GM18511 (cell line): ENCODE measurements at regions not wholly inside any gene's neighbourhood (a gene's known extent, or its start where the extent isn't known, plus 50 kb on each side); places are given as distances from the start of the nearest gene placed in this dataset.

Experiments
- ATAC-seq: cut with Tn5 transposase; IDR thresholded peaks from one replicate; pipeline ENCODE4 v1.9.1; 2021; ENCODE audit warnings: mild to moderate bottlenecking, moderate library complexity; ENCODE audit not compliant: unreplicated experiment

DNA sequence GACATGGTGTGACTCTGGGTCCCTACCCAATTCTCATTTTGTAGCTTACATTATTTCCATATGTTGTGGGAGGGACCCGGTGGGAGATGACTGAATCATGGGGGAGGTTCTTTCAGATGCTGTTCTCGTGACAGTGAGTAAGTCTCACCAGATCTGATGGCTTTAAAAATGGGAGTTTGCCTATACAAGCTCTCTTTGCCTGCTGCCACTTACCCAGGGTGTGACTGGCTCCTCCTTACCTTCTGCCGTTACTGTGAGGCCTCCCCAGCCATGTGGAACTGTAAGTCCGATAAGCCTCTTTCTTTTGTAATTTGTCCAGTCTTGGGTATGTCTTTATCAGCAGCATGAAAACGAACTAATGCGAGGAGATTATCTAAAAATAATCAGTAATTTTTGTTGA lies 1683.2 kb upstream of the SLC39A10 start:
- ATAC-seq: no peak

DNA sequence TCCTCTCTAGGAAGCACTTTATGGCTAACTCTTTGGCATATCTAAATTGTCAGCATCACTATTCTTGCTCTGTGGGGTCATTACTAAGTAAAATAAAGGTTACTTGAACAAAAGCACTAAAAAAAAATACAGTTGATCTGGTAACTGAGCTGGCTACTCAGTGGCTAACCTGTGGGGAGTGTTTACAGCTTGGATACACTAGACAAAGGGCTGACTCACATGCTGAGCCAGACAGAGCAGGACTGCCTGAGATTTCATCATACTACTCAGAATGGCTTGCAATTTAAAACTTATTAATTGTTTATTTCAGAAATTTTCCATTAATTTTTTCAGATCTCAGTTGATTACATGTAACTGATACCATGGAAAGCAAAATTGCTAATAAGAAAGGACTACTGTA lies 1690.4 kb upstream of the SLC39A10 start:
- ATAC-seq: no peak

DNA sequence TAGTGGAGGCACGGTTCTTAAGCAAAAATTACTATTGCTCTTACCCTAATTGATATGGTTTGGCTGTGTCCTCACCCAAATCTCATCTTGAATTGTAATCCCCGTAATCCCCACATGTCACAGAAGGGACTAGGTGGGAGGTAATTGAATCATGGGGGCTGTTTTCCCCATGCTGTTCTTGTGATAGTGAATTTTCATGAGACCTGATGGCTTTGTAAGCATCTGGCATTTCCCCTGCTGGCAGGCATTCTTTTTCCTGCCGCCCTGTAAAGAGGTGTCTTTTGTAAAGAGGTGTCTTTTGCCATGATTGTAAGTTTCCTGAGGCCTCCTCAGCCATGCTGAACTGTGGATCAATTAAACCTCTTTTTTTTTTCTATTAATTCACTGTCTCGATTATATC lies 1691.8 kb upstream of the SLC39A10 start:
- ATAC-seq: no peak

DNA sequence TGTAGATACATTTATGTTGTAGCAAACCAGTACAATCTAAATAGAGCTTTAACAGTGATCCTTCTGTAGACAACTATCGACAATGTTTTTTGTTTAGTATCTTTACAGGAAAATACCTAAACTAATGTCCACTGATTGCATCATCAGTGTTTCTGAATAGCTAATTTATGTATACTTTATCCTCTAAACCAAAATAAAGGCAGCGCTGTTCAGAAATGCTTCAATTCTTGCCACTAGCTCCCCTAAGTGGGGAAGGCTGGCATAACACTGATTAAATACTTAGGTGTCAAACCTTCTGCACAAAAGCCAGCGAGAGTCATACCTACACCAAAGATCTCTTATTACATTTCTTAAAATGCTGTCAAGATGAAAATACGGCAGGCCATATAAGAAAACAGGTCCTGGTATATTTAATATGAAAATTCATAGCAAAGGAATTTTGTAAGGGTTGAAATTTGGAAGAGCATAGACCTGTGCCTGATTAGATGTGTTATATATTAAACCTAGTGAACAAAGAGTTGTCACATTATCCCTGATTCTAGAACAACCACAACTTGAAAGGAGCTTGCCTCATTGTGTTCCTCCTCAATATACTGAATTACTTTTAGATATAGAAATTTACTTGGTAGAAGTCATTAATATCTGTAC lies 1693.4 kb upstream of the SLC39A10 start:
- peak; percentile 74 for ATAC-seq

DNA sequence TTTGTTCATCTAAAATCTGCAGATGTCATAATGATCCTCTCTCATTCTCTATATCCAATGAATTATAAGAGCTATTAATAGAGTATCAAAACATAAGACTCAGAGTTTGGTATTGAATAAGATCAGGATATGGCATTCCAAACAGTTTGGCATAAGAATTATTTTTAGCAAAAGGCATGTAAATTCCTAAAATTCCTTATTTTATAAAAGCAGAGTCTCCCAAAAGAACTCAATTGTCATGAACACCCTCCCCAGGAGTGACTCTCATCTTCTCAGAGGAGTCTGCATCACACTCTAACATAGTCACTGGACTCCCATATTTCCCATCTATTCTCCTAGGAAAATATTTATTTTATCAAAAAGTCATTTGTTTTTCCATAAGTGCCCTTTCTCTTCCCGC lies 1710.2 kb upstream of the SLC39A10 start:
- ATAC-seq: no peak

DNA sequence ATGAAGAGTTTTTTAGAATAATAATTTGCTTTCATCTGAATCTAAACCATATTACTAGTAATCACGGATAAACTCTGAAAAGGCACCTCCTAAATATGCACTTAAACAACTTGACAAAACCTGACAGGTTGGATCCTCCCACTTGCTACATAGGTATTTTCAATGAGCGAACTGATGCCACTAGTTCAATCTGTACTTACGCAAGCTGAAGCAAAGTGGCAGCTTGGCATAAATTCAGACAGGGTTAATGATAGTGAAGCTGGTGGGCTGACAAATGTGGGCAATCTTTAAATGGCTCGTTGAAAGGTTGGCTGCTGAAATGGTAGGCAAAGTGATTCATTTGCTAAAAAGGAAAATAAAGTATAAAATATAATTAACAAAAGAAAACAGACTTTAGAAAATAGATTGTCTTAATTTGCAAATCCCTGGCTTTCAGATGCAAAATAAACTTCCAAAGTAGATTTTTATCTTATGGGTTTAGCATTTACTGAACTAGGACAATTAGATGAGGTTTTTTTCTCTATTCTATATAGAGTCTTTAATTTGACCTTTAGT lies 1713.5 kb upstream of the SLC39A10 start:
- ATAC-seq: no peak

DNA sequence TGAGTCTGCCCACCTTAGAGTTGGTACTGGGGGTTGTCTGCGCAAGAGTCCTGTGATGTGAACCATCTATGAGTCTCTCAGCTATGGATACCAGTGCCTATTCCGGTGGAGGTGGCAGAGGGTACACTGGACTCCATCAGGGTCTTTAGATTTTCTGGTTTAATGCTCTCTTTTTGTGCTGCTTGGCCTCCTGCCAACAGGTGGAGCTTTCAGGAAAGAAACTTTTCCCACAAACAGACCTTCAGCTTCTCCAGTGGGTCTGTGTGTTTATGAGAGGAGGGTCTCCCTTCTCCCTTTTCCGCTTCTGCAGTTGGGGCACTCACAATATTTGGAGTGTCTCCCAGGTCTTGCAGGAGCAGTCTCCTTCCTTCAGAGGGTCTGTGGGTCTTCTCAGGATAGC lies 1721.9 kb upstream of the SLC39A10 start:
- no peak for ATAC-seq

DNA sequence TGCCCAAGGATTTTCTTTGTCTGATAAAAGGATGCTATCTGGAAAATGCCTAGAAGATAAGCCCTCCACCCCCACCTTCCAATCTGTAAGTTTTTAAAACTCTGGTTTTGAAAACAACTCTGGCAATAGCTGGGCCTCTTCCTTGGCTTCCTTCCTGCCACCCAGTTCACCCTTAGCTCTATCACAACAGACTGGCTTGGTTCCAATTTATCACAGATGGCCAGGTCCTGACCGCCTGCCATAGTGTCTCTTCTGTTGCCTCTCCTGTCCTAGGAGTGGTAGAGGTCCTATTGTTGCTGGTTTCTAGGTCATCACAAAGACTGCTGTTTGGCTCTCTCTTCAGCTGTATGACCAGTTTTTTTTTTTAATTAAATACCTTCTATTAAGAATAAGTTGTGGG lies 1727.9 kb upstream of the SLC39A10 start:
- no peak for ATAC-seq

DNA sequence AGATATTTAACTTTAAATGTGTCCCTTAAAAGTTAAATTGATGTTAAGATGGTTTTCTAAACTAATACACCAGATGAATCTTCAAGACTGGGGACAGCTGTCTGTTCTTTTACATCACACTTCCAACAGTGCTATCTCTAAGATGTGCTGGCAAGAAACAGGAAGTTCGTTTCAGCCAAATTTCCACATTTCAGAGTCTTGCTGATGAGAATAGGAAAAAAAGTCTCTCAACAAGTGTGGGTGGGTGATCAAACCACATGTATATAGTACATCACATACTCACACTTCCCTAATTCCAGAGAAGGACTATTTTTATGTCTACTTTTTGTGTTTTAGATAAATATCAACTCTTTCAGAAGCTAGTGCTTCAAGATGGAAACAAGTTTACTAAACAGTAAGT lies 1712.8 kb upstream of the TMEFF2 start:
- ATAC-seq: no peak

DNA sequence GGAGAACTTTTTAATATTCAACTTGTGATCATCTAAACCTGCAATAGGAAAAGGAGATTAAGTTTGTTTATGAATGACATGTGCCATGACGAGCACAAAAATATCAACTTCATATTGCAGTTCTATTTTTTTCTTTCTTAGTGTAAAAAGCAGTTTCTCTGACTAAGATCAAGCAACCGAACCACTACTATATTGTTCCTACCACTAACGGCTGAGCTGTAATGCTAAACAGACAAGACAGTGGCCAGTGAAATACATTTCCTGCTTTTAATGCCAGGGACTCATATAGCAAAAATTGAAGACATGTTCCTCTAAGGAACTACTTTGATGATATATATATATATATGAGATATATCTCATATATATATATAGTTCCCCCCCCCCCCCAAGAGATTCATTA lies 1705.6 kb upstream of the TMEFF2 start:
- no peak for ATAC-seq

DNA sequence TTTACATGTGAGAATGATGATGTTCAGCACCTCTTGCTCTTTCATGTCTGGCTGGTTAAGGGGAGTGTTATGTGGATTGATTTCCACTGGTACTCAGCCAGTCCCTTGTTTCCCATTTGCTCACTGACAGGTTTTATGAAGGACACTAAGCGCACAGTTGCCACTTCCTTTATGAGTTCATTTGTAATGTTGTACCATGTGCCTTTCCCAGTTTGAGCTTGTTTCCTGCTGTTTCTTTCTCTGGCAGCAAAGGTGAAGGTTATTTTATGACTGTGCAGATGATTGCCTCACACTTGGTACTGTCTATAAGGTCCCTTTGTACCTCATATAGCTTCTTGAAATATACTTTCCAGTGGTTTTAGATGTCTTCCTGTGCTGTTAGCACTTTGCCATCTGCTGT lies 1700.5 kb upstream of the TMEFF2 start:
- no peak for ATAC-seq

DNA sequence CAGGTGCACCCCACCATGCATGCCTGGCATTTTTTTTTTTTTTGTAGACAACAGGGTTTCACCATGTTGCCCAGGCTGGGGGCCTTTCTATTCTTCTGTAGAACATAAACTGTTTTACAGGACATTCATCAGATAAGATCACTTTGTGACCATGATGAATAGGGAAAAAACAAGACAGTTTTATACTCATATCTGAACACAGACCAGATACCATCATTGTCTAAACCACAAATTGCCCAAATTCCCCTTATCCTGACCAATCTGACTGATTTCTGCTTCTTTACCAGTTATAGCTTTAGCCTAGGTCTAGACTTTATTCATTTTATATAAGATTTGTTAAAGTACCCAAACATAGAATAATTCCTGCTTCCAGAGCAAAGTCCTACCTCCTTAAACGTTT lies 1699.3 kb upstream of the TMEFF2 start:
- no peak for ATAC-seq

DNA sequence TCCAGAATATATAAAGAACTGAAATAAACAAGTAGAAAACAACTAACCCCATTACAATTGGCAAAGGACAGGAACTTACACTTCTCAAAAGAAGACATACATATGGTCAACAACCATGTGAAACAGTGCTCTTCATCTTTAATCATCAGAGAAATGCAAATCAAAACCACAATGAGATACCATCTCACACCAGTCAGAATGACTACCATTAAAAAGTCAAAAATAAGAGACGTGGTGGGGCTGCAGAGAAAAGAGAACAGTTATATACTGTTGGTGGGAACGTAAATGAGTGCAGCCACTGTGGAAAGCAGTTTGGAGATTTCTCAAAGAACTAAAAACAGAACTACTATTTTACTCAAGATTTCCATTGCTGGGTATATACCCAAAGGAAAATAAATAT lies 1696.3 kb upstream of the TMEFF2 start:
- peak; percentile 56 for ATAC-seq

DNA sequence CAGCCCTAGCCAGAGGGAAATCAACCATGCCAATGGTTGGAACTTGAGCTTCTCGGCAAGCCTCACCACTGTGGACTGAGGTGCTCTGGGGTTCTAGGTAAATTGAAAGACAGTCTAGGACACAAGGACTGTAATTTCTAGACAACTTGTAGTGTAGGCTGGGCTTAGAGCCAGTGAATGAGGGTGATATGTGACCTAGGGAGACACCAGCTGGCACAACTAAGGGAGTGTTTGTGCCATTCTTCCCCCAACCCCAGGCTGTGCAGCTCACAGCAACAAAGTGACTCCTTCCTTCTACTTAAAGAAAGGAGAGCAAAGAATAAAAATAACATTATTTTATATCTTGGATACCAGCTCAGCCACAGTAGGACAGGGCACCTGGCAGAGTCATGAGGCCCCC lies 1690.7 kb upstream of the TMEFF2 start:
- no peak for ATAC-seq

DNA sequence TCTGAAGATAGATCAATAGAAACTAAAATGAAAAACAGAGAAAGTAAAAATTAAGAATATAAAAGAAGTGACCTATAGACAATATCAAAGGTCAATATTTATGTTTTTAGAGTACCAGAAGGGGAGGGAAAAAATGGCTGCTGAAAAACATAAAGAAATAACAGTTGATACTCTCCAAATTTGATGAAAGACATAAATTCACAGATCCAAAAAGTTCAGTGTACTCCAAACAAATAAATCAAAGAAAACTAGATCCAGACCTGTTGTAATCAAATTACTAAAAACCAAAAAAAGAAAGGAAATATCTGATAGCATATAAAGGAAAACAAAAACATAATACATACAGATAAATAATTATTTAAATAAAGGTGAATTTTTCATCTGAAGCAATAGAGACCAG lies 1689.1 kb upstream of the TMEFF2 start:
- no peak for ATAC-seq

DNA sequence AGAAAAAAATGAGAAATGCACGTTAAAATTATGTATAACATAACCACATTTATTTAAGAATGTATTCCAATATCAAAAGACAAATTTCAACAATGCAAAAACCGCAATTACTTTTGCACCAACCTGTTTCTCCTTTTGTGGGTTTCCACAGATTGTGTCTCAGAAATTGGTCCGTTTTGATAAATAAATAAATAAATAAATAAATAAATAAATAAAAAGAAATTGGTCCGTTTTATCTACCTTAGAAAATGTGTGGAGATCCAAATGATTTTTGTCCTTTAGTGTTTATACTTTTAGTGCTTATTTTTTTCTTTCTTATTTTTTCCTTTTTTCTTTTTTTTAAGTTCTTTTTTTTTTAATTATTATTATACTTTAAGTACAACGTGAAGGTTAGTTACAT lies 1682.2 kb upstream of the TMEFF2 start:
- ATAC-seq: no peak

DNA sequence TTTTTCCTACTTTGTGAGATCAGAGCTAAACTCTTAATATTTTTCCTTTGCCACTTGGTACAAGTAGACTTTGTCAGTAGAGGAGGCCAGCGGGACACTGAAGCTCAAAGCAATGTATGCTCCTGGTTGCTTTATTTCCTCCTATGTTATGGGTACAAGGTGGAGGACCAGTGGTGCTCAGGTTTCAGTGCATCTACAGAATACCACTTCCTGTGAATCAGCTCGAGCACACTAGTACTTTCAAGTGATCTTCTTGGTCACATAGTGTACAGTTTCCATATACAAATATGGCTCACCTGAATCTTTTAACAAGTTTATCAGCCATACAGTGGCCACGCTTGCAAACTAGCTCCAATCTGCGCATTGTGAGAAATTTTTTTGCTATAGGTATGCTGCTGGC lies 1674.8 kb upstream of the TMEFF2 start:
- ATAC-seq: no peak

DNA sequence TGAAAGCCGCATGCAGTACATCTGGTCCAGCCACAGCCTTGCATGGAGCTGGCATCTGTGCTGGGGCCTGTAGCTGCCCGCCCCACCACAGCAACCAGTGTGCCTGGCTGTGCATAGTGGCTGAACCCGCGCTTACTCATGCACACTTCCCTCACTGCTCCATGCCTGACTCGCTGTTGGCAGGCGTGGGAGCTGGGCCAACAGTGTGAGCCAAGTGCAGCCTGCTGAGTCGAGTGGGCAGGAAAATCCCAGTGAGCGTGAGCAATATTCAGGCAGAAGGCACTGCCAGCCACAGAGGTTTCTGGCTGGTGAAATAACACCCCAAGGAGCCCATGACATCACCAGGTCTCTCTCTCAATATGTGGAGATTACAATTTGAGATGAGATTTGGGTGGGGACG lies 1674.1 kb upstream of the TMEFF2 start:
- ATAC-seq: no peak

DNA sequence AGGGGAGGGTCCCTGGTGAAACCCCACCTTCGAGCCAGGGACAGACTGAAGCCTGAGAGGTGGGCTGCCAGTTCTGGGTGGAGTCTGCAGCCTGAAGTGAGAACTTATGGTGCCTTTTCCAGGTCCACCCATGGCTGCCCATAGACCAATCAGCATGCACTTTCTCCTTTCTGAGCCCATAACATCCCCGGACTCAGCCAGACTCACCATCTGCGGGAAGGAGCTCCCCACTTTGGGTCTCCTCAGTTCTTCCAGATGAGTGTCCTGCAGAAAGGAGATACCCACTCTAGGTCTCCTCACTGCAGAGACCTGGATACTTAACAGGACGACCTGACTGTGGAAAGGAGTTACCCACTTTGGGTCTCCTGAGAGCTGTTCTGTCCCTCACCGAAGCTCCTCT lies 1673.4 kb upstream of the TMEFF2 start:
- ATAC-seq: no peak

DNA sequence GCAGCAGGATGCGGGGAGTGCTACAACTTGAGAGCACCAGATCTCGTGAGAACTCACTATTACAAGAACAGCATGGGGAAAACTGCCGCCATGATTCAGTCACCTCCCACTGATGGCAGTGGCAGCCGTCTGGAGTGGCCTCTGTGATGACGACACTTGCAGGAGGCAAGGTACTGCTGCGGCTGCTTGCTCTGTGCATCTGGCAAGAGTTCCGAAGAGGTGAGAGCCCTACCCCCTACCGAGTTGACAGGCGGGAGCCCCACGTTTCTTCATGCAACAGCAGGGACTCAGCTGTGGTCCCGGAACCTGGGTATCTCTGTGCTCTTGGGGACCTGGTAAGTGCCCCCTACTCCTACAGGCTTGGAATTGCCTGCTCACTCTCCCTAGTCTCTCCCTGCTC lies 1672.7 kb upstream of the TMEFF2 start:
- ATAC-seq: no peak

DNA sequence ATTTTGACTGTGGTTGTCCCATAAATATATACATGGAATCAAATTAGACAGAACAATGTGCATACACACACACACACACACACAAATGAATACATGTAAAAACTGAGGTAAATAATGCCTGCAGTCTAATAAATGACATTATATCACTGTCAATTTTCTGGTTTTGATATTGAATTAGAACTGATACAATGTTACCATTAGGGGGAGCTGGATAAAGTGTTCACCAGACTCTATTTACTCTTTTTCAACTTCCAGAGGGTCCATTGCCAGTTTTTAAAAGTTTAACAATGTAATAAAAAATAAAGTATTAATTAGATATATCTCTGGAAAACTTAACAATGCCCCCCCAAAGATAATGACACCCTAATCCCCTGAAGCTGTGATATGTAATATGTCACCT lies 1666.8 kb upstream of the TMEFF2 start:
- ATAC-seq: no peak

DNA sequence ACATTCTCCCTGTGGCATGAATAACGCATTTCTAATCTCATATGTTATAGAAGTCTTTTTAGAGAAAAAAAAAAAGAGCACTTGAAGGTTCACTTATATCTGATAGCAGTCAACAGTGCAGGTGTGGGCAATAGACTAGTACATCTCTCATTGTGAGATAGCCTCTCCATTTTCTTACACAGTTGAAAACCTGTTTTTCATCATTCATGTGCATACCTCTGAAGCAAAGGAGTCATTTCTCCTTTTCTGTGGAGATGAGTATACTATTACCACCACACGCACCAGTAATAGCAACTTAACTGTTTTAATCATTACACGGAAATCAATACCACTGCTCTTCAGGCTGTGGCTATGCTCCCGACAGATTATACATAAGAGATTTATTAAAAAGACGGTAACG lies 1653.3 kb upstream of the TMEFF2 start:
- no peak for ATAC-seq

DNA sequence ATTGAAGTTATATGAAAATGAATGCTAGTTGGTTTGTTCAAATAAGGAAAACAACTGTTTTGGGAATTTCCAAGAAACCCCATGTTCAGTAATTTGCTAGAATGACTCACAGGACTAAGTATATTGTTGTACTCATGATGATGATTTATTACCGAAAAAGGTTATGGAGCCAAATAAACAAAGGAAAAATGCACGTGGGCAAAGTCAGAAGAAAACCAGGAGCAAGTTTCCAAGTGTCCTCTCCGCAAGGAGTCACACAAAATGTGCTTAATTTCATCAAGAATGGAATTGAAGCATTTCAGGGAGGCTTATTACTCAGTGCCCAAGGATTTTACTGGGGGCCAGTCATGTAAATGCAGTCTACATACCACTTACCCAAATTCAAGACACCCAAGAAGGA lies 1652.4 kb upstream of the TMEFF2 start:
- no peak for ATAC-seq
